KMS-11 (cell line): ENCODE measurements at regions not wholly inside any gene's neighbourhood (a gene's known extent, or its start where the extent isn't known, plus 50 kb on each side); places are given as distances from the start of the nearest gene placed in this dataset.

Source experiments
- H2AFZ ChIP-seq: fragments of 200-600 bp; sonication (generic); 2 replicates; pipeline ENCODE4 v1.6.1; 2016; ENCODE audit warnings: antibody characterized with exemption, mixed run types, low read depth
- H3K27ac ChIP-seq: fragments of 200-600 bp; sonication (generic); 2 replicates; pipeline ENCODE4 v1.6.1; 2016; ENCODE audit warnings: mild to moderate bottlenecking, mixed run types
- H3K27me3 ChIP-seq: fragments of 200-600 bp; sonication (generic); 2 replicates; pipeline ENCODE4 v1.6.1; 2017; ENCODE audit warnings: mild to moderate bottlenecking, low read depth, mixed run types, moderate library complexity; ENCODE audit not compliant: insufficient read depth
- H3K36me3 ChIP-seq: fragments of 200-600 bp; sonication (generic); 2 replicates; pipeline ENCODE4 v1.6.1; 2017; ENCODE audit warnings: mild to moderate bottlenecking, mixed run types; ENCODE audit not compliant: insufficient read depth
- H3K4me1 ChIP-seq: fragments of 200-600 bp; sonication (generic); 2 replicates; pipeline ENCODE4 v1.6.1; 2016; ENCODE audit warnings: mild to moderate bottlenecking, low read depth, mixed run types; ENCODE audit not compliant: poor library complexity, severe bottlenecking
- H3K4me2 ChIP-seq: fragments of 200-600 bp; sonication (generic); 2 replicates; pipeline ENCODE4 v1.7.0; 2016; ENCODE audit warnings: mild to moderate bottlenecking, mixed run types
- H3K4me3 ChIP-seq: fragments of 200-600 bp; sonication (generic); IDR thresholded peaks from 2 replicates; pipeline ENCODE4 v1.6.1; 2017; ENCODE audit warnings: low read depth, low read length, mixed read lengths; ENCODE audit not compliant: insufficient read depth
- H3K79me2 ChIP-seq: fragments of 200-600 bp; sonication (generic); 2 replicates; pipeline ENCODE4 v1.6.1; 2016; ENCODE audit warnings: low read depth, mixed run types; ENCODE audit not compliant: insufficient read depth
- H3K9ac ChIP-seq: fragments of 200-600 bp; sonication (generic); 2 replicates; pipeline ENCODE4 v1.6.1; 2016; ENCODE audit warnings: mild to moderate bottlenecking, mixed run types
- H4K20me1 ChIP-seq: fragments of 200-600 bp; sonication (generic); 2 replicates; pipeline ENCODE4 v1.6.1; 2016; ENCODE audit warnings: mild to moderate bottlenecking, mixed run types; ENCODE audit not compliant: insufficient read depth
- TF ChIP-seq, protein P1 (sequence below): fragments of 200-600 bp; sonication (generic); conservative IDR thresholded peaks from 2 replicates; pipeline ENCODE4 v1.6.1; 2017; ENCODE audit warnings: low read depth, mild to moderate bottlenecking, antibody characterized with exemption, low read length, moderate library complexity, mixed read lengths

DNA sequence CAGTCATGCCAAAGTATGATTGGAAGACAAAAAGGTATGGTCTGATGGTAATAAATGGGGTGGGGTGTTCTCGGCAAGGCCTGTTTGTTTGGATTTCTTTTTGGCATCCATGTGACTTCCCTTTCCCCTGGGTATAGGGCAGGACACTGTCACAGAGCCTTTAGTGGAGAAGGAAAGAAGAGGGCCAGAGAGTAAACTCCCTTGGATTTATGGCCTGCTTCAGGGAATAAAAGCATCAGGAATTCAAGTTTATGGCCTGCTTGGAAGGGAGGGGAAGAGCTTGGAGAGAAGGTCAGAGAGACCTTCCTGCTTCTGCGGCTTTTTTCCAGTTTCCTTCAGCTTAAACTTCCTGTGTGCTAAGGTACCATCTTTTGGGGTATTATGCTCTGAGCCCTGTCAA, 179.4 kb upstream of the ADAMTS9 start:
- TF ChIP-seq, protein P1, sequence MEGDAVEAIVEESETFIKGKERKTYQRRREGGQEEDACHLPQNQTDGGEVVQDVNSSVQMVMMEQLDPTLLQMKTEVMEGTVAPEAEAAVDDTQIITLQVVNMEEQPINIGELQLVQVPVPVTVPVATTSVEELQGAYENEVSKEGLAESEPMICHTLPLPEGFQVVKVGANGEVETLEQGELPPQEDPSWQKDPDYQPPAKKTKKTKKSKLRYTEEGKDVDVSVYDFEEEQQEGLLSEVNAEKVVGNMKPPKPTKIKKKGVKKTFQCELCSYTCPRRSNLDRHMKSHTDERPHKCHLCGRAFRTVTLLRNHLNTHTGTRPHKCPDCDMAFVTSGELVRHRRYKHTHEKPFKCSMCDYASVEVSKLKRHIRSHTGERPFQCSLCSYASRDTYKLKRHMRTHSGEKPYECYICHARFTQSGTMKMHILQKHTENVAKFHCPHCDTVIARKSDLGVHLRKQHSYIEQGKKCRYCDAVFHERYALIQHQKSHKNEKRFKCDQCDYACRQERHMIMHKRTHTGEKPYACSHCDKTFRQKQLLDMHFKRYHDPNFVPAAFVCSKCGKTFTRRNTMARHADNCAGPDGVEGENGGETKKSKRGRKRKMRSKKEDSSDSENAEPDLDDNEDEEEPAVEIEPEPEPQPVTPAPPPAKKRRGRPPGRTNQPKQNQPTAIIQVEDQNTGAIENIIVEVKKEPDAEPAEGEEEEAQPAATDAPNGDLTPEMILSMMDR = no peak
- Histone ChIP-seq H3K9ac (no peak overlapping the region), H4K20me1 (no peaks in the 10 kb centered on the region), H3K79me2 (no peaks in the 10 kb centered on the region), H2AFZ (no peak overlapping the region), H3K4me1 (no peaks in the 10 kb centered on the region), H3K36me3 (no peaks in the 10 kb centered on the region), H3K27me3 (no peaks in the 10 kb centered on the region), H3K27ac (no peak overlapping the region), H3K4me3 (no peak overlapping the region), H3K4me2 (no peak overlapping the region)

DNA sequence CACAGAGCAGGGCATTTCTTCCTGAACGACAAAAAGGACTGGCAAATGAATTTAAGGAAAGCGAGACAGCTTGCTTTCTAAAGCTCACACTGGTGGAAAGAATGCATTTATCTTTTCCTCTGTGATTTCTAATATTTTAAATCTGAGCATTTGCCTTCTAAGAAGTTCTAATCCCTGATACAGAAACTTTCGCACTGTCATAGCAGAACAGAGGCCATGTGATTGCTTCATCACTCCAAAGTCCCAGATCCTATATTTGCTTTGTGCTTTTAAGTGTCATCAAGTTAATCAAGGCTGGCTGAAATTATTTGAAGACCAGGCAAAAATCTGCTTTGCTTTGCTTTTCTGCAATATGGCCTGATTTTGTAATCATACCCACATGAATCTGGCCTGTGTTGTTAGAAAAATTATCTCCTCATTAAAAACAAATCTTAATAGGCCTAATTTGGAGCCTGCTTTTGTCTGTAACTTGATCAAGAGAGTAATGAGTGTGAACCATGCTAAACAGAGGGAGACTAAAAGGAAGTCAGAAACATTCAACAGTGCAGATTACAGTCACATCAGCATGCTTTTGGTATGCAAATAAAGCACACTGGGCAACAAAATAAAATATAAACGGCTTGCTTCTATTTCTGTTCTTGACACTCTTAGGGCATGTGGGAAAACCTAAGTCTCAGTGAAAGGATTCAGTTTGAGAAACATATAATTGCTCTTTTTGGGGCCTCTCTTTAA, 178.2 kb upstream of the ADAMTS9 start:
- Histone ChIP-seq H3K4me1 (peaks cover 3% of the 10 kb centered on the region), H3K4me3 (no peak overlapping the region), H3K9ac (no peak overlapping the region), H3K79me2 (no peaks in the 10 kb centered on the region), H3K27me3 (no peaks in the 10 kb centered on the region), H2AFZ (no peak overlapping the region), H3K4me2 (no peak overlapping the region), H3K36me3 (no peaks in the 10 kb centered on the region), H4K20me1 (no peaks in the 10 kb centered on the region), H3K27ac (no peak overlapping the region)
- TF ChIP-seq, protein P1 = no peak

DNA sequence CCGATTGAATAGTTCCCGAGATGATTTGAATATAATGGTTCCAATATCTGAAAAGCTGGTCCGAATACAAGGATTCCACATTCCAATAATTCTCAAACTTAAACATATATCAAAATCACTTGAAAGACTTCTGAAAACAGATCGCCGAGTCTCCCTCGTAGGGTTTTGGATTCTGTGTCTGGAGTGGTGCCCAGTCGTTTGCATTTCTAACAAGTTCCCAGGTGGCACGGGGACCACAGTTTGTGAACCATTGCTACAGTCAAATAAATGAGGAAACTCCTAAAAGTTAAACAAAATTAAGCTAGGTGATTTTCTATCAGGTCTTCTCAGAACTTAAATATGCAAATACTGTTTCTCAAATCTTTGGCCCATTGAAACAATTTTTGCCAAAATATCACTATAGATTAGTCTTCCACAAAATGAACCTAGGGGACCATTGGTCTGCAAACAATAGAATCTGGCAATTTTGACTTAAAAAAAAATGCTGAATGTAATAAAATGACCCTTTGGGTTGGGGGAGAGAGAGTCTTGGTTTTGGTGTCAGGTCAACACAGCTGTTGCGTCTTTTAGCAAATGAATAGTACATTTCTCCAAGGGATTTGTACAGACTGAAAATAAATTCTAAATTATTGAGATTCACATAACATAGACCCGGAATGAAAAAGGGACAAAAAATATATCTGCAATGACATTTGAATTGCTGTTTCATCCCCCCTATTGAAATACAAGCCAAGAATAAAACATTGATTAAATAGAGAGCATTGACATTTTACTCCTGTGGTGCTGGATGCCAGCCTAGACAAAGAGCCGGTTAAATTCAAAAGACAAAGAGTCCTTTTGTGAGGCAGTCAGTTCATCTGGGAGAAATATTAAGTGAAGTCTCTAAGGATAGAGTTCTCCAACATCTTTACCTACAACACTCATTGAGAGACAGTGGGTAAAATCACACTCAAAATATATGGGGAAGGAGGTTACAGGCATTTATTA, 175.7 kb upstream of the ADAMTS9 start:
- peaks cover 28% of the 10 kb centered on the region for H3K4me1 ChIP-seq
- H3K36me3 ChIP-seq = no peaks in the 10 kb centered on the region
- no peak overlapping the region for H3K4me2 ChIP-seq
- H4K20me1 ChIP-seq = no peaks in the 10 kb centered on the region
- no peaks in the 10 kb centered on the region for H3K27me3 ChIP-seq
- no peak overlapping the region for H3K4me3 ChIP-seq
- H3K27ac ChIP-seq = no peak overlapping the region
- no peak overlapping the region for H3K9ac ChIP-seq
- H2AFZ ChIP-seq = no peak overlapping the region
- H3K79me2 ChIP-seq = no peaks in the 10 kb centered on the region
- TF ChIP-seq, protein P1 = no peak

DNA sequence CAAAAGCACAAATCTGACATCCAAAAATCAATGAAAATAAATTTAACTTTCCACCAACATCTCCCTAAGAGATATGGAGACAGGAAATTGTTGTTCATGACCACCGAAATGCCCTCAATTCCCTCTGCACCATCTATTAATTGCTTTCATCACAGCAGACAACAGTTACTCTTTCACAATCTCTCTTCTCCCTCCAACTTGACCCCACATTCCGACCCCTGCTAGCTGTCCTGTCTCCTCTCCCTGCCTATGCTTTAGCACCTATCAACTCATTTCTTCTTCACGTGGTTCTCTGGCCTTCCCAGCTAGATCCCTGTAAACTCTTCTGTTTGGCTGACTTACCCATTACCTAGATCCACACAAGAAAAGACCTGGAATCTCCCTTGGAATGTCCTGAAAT, 173.9 kb upstream of the ADAMTS9 start:
- no peak overlapping the region for H3K27ac ChIP-seq
- TF ChIP-seq, protein P1 = no peak

More for the DNA sequence above, 173.9 kb upstream of the ADAMTS9 start:
- Histone ChIP-seq H3K4me1 (peaks cover 33% of the 10 kb centered on the region), H4K20me1 (no peaks in the 10 kb centered on the region), H3K9ac (no peak overlapping the region), H2AFZ (no peak overlapping the region), H3K4me3 (no peak overlapping the region), H3K27me3 (no peaks in the 10 kb centered on the region), H3K4me2 (no peak overlapping the region), H3K79me2 (no peaks in the 10 kb centered on the region), H3K36me3 (no peaks in the 10 kb centered on the region)
